Ovary (tissue), 7 donors: ENCODE measurements at regions not wholly inside any gene's neighbourhood (a gene's known extent, or its start where the extent isn't known, plus 50 kb on each side); places are given as distances from the start of the nearest gene placed in this dataset.
"Not testable (repeated sequence)": the region's sequence is repeated elsewhere in the genome, so short reads cannot be mapped to it uniquely, and the experiment has no call there.

Source experiments
- DNase-seq, 5 donors: peaks; one replicate each; pipeline ENCODE4 v3.0.0-alpha.2; 2019 to 2020
- H3K27ac ChIP-seq, 2 donors: fragments of 200-600 bp; one replicate each; pipeline versions ENCODE4 v1.5.1 to v1.8.0; 2019 to 2022
- H3K27me3 ChIP-seq: fragments of 200-600 bp; one replicate; pipeline ENCODE4 v1.8.0; 2022
- H3K36me3 ChIP-seq: fragments of 200-600 bp; sonication (generic); one replicate; pipeline ENCODE4 v1.5.1; 2019
- H3K4me1 ChIP-seq: one replicate; pipeline ENCODE4 v1.8.1; 2013; ENCODE audit warnings: mild to moderate bottlenecking, moderate library complexity; ENCODE audit not compliant: insufficient read depth
- H3K4me3 ChIP-seq: fragments of 200-600 bp; sonication (generic); one replicate; pipeline ENCODE4 v1.5.1; 2017
- H3K9me3 ChIP-seq, 2 donors: fragments of 200-600 bp in 1 of 2; sonication (generic) in 1 of 2; one replicate each; pipeline versions ENCODE4 v1.5.1 to v1.8.1; 2013 to 2019; ENCODE audit warnings: mild to moderate bottlenecking in 1 of 2, moderate library complexity in 1 of 2
- CTCF ChIP-seq, 3 donors: fragments of 450-650 bp in 2 of 3; fragments of 200-600 bp in 1 of 3; IDR thresholded peaks; one replicate each; pipeline versions ENCODE4 v1.5.1 to v1.8.0; 2016 to 2022; ENCODE audit warnings: antibody characterized with exemption in 3 of 3, mild to moderate bottlenecking in 1 of 3
- EP300 ChIP-seq: sonication (generic); formaldehyde crosslinking; IDR thresholded peaks from one replicate; pipeline ENCODE4 v1.6.1; 2017; ENCODE audit warnings: antibody characterized with exemption
- POLR2A ChIP-seq: fragments of 450-650 bp; IDR thresholded peaks from one replicate; pipeline ENCODE4 v1.6.1; 2017; ENCODE audit warnings: antibody characterized with exemption, mild to moderate bottlenecking, moderate library complexity
- WGBS, 3 donors: extraction: QIAGEN DNeasy Blood & Tissue Kit in 1 of 3; methylation state at CpG; one replicate each; pipeline versions ENCODE4 v1.1.5 to v1.1.7; 2013 to 2017; 5-methylcytosine and 5-hydroxymethylcytosine counted together
- intact Hi-C, 4 donors: fragments of 100-400 bp; cut with DNase I; formaldehyde crosslinking; loops; one replicate each; pipeline versions ENCODE4 v1.11.0 to v1.15.1; 2022 to 2023
- donor health status: DM: no; HTN: no; CAD: no; lungs with moderate emphysema.
- donor health status: DM: no; HTN: no; CAD: no.
- donor health status: Bipolar disorder and iron deficiency.
- donor health status: DM: no; HTN: no; CAD: no.
- donor health status: DM: yes; HTN: yes; CAD: no.

- H3K4me3 ChIP-seq = no peak overlapping the region
- no peak overlapping the region for H3K27ac ChIP-seq
- no peaks in the 10 kb centered on the region for H3K27me3 ChIP-seq
- no peaks in the 10 kb centered on the region for H3K9me3 ChIP-seq
- H3K36me3 ChIP-seq = no peaks in the 10 kb centered on the region
- no peak for DNase-seq
- WGBS, 3 donors = 81 to 87% (median 83%) methylated on average over 1 of the region's 1 CpG
- intact Hi-C loops = no loop called here
- no peak for TF ChIP-seq POLR2A
- no peak for TF ChIP-seq CTCF (IDR thresholded peaks at IDR 0.05)
- no peak for TF ChIP-seq EP300
- no peaks in the 10 kb centered on the region for H3K4me1 ChIP-seq
These were observed 102.0 kb downstream of the CARTPT start for GRCh38 chr5:71821029-71821428.

- H3K36me3 ChIP-seq, H3K27me3 ChIP-seq, DNase-seq, H3K9me3 ChIP-seq, H3K4me3 ChIP-seq, H3K4me1 ChIP-seq, H3K27ac ChIP-seq, intact Hi-C loops: not testable (repeated sequence)
These were observed 103.0 kb downstream of the CARTPT start for GRCh38 chr5:71822065-71822464.

- intact Hi-C loops = no loop called here
- no peaks in the 10 kb centered on the region for H3K9me3 ChIP-seq
- H3K4me3 ChIP-seq = no peak overlapping the region
- H3K27me3 ChIP-seq = no peaks in the 10 kb centered on the region
- H3K27ac ChIP-seq = no peak overlapping the region
- no peak for DNase-seq
- H3K36me3 ChIP-seq = no peaks in the 10 kb centered on the region
- no peak for TF ChIP-seq POLR2A
- no peak for TF ChIP-seq CTCF (IDR thresholded peaks at IDR 0.05)
- TF ChIP-seq EP300 = no peak
- WGBS, 3 donors = 80 to 89% (median 82%) methylated on average over 1 of the region's 1 CpG
- H3K4me1 ChIP-seq = peaks cover 6% of the 10 kb centered on the region
These were observed 106.9 kb downstream of the CARTPT start for GRCh38 chr5:71825992-71826391.

GRCh38 chr5:71828291-71829040 is 109.4 kb downstream of the CARTPT start:
- TF ChIP-seq EP300 = no peak
- TF ChIP-seq POLR2A = no peak
- TF ChIP-seq CTCF (IDR thresholded peaks at IDR 0.05) = no peak
- Histone ChIP-seq H3K36me3 (no peaks in the 10 kb centered on the region), H3K4me1 (peaks cover 6% of the 10 kb centered on the region), H3K27me3 (no peaks in the 10 kb centered on the region), H3K4me3 (no peak overlapping the region), H3K27ac (no peak overlapping the region), H3K9me3 (no peaks in the 10 kb centered on the region)
- intact Hi-C loops = no loop called here
- DNase-seq = no peak
- WGBS, 3 donors = 93 to 96% (median 96%) methylated on average over 2 of the region's 2 CpGs

GRCh38 chr5:71829206-71829605 is 110.1 kb downstream of the CARTPT start:
- no peaks in the 10 kb centered on the region for H3K9me3 ChIP-seq
- no peak for DNase-seq
- H3K27ac ChIP-seq = no peak overlapping the region
- intact Hi-C loops = no loop called here
- H3K36me3 ChIP-seq = no peaks in the 10 kb centered on the region
- peaks cover 6% of the 10 kb centered on the region for H3K4me1 ChIP-seq
- 85 to 92% (median 92%) methylated on average over 5 of the region's 5 CpGs for WGBS, 3 donors
- TF ChIP-seq CTCF (IDR thresholded peaks at IDR 0.05) (no peak), POLR2A (no peak), EP300 (no peak)
- no peaks in the 10 kb centered on the region for H3K27me3 ChIP-seq
- no peak overlapping the region for H3K4me3 ChIP-seq
